ENCODE measurements at regions not wholly inside any gene's neighbourhood (a gene's known extent, or its start where the extent isn't known, plus 50 kb on each side); places are given as distances from the start of the nearest gene placed in this dataset.
"Not testable (repeated sequence)": the region's sequence is repeated elsewhere in the genome, so short reads cannot be mapped to it uniquely, and the experiment has no call there.

- DNase-seq, result no peak
Measured at GRCh38 chr6:141426400-141426980, 706.2 kb upstream of the GJE1 start.

GRCh38 chr6:141421378-141421777 is 711.3 kb upstream of the GJE1 start:
- no peak for DNase-seq

- no peak for DNase-seq
Measured at GRCh38 chr6:141418076-141418475, 714.6 kb upstream of the GJE1 start.

- no peak for DNase-seq
Measured at GRCh38 chr6:141415896-141416295, 716.8 kb upstream of the GJE1 start.

- no peak for DNase-seq
Measured at GRCh38 chr6:141413196-141413595, 719.5 kb upstream of the GJE1 start.

- no peak for DNase-seq
Measured at GRCh38 chr6:141406761-141407160, 726.0 kb upstream of the GJE1 start.

- no peak for DNase-seq
Measured at GRCh38 chr6:141403827-141404226, 728.9 kb upstream of the GJE1 start.

- no peak for DNase-seq
Measured at GRCh38 chr6:141403103-141403502, 729.6 kb upstream of the GJE1 start.

GRCh38 chr6:141402489-141402888 is 730.2 kb upstream of the GJE1 start:
- no peak for DNase-seq

GRCh38 chr6:141401851-141402250 is 730.9 kb upstream of the GJE1 start:
- DNase-seq, result peak; percentile 18

GRCh38 chr6:141401168-141401567 is 731.6 kb upstream of the GJE1 start:
- DNase-seq, result no peak

- no peak for DNase-seq
Measured at GRCh38 chr6:141398949-141399348, 733.8 kb upstream of the GJE1 start.

- DNase-seq, result no peak
Measured at GRCh38 chr6:141395443-141396008, 737.2 kb upstream of the GJE1 start.

- DNase-seq, result no peak
Measured at GRCh38 chr6:141394565-141395051, 738.1 kb upstream of the GJE1 start.

GRCh38 chr6:141394125-141394536 is 738.6 kb upstream of the GJE1 start:
- DNase-seq, result no peak

GRCh38 chr6:141393405-141394124 is 739.2 kb upstream of the GJE1 start:
- no peak for DNase-seq

- not testable (repeated sequence) for DNase-seq
Measured at GRCh38 chr6:141391135-141391534, 741.6 kb upstream of the GJE1 start.

GRCh38 chr6:141388666-141389065 is 744.1 kb upstream of the GJE1 start:
- no peak for DNase-seq

GRCh38 chr6:141370438-141370837 is 762.3 kb upstream of the GJE1 start:
- no peak for DNase-seq

- not testable (repeated sequence) for DNase-seq
Measured at GRCh38 chr6:141366796-141367195, 765.9 kb upstream of the GJE1 start.

GRCh38 chr6:141364694-141365093 is 768.0 kb upstream of the GJE1 start:
- no peak for DNase-seq

- DNase-seq, result no peak
Measured at GRCh38 chr6:141364232-141364631, 768.5 kb upstream of the GJE1 start.

- DNase-seq, result no peak
Measured at GRCh38 chr6:141361559-141361958, 771.2 kb upstream of the GJE1 start.

GRCh38 chr6:141359953-141360352 is 772.8 kb upstream of the GJE1 start:
- no peak for DNase-seq

Data from NCI-H1105 treated with DMSO at 0.1 percent for 48 hours (cell line).